ENCODE measurements at regions not wholly inside any gene's neighbourhood (a gene's known extent, or its start where the extent isn't known, plus 50 kb on each side); places are given as distances from the start of the nearest gene placed in this dataset.

GRCh38 chr6:16953446-16953845 is 148.4 kb upstream of the STMND1 start:
- TF ChIP-seq CTCF (IDR thresholded peaks at IDR 0.05 in 8 of 11, conservative IDR thresholded peaks at IDR 0.05 in 3 of 11) (no peak), POLR2A (IDR thresholded peaks at IDR 0.05) (no peak)
